Cardiac septum (tissue), 1 donor: ENCODE measurements at regions not wholly inside any gene's neighbourhood (a gene's known extent, or its start where the extent isn't known, plus 50 kb on each side); places are given as distances from the start of the nearest gene placed in this dataset.
"Not testable (repeated sequence)": the region's sequence is repeated elsewhere in the genome, so short reads cannot be mapped to it uniquely, and the experiment has no call there.

Source experiments
- DNase-seq: peaks from one replicate; pipeline ENCODE4 v3.0.0-alpha.2; 2020; ENCODE audit warnings: low spot score
- intact Hi-C: fragments of 100-400 bp; cut with DNase I; formaldehyde crosslinking; loops from one replicate; pipeline ENCODE4 v1.14.0; 2022
- donor health status: DM: no; HTN: no; CAD: no.

DNA sequence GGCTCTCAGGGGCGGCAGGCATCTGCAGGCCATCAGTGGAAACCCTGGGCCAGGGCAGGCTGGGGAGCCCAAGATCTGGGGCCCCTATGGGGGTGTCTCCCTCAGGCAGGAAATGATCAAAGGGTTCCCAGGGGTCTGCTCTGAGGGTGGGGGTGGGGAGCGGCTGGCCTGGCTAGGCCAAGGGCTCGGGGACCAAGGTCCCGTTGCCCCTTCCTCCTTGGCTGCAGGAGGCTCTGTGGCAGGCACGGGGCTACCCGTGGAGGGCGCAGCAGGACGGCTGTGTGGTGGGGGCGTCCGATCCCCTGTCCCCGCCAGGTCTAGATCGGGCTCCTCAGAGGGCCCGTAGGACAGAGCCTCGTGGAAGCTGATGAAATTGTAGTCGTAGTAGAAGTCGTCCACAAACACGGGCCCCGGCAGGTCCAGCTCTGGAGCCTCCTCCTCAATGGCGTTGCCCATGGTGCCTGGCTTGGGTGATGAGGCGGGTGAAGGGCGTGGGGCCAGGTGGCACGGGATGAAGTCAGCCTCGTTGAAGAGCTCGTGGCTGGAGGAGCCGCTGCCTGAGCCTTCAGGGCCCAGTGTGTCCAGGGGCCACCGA is 117.8 kb upstream of the AKAP13 start:
- DNase-seq = peak; percentile 73
- intact Hi-C loops = not testable (repeated sequence)

DNA sequence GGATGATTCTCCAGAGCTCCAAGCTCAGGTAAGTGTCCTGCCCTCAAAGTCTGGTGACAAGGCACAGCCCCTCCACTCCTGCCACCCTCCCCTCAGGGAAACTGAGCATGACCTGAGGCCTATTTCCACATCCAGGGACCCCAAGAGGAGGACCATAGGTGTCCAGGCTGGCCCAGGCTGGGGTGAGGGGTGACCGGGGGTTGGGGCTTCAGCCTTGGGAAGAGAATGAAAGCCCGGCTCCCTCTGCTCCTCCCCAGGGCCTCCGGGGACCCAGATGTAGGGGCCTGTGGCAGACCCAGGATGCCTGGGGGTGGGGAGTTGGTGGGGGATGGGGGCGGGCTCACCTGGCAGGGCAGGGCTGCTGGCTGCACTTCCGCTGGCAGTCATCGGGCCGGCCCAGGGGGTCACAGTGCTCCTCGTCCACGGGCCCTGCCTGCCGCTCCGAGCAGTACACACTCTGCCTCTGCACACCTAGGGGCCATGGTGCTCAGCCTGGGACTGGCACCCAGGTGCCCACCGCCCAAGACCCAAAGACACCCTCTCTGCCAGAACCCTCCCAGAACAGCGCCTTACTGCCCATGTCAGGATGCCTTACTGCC is 116.5 kb upstream of the AKAP13 start:
- peak; percentile 72 for DNase-seq
- intact Hi-C loops = not testable (repeated sequence)

DNA sequence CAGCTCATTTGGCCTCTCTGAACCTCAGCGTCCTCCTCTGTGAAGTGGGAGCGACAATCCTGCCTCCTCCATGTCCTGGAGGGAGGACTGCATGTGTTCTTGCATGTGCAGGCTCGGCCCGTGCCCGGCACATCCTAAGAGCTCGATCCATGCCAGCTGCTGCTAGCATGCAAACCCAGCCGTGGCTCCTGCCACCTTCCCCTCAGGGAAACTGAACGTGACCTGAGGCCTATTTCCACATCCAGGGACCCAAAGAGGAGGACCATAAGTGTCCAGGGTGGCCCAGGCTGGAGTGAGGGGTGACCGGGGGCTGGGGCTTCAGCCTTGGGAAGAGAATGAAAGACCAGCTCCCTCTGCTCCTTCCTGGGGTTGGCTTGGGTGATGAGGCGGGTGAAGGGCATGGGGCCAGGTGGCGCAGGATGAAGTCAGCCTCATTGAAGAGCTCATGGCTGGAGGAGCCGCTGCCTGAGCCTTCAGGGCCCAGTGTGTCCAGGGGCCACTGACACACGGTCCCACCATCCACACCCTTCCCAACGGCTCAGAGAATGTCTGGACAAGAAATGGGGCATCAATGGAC is 115.7 kb upstream of the AKAP13 start:
- peak; percentile 67 for DNase-seq
- intact Hi-C loops = not testable (repeated sequence)

DNA sequence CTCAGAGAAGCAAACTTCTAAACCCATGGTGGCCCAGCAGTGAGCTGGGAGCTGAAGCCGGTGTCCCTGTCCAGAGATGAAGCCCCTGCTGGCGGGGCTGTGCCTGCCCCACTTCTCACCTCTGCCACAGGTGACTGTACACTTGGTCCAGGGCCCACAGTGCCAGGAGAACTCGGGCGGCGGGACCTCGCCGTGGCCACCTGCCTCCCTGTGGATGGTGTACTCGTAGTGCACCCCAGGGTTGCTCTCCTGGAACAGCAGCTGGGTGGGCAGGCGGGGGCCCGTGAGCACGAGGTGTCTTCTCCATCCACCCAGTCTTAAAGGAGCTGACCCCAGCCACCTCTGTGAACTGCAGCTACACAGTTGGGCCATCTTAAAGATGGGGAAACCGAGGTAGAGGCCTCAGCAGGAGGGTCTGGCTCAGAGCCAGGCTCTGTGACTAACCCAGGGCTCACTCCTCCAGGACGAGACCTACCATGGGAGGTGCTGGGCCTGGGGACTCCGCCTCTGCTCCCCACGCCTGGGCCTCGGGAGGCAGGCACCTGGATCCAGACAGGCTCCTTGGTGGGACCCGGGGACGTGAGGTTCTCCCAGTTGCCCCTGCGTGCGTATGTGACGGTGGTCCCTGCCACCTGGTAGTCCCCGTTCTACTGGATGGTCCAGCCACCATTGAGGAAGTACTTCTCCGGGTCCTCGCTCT is 113.1 kb upstream of the AKAP13 start:
- intact Hi-C loops = not testable (repeated sequence)
- peak; percentile 47 for DNase-seq

DNA sequence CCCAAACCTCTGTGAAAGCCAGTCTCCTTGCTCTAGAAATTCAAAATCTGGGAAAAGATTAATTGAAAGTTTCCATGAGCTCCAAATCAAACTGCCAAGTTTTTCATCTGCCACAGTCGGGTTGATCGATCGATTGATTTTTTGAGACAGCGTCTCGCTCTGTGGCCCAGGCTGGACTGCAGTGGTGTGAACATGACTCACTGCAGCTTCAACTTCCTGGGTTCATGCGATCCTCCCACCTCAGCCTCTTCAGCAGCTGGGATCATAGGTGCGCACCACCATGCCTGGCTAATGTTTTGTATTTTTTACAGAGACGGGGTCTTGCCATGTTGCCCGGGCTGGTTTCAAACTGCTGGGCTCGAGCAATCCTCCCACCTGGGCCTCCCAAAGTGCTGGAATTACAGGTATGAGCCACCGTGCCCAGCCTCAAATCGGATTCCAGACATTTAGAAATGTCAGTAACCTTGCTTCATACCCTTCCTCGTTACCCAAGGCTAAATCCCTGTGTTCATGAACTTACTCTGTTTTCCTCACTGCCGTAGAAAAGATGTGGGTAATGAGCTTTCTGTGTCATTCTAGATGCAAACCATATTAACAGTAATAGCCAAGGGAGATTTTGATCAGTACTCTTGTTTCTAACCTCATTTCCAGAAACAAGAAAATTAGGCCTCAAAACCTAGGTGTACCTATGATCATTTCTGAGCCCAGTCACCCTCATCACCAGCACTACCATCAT is 105.9 kb upstream of the AKAP13 start:
- intact Hi-C loops = no loop called here
- DNase-seq = peak; percentile 53

DNA sequence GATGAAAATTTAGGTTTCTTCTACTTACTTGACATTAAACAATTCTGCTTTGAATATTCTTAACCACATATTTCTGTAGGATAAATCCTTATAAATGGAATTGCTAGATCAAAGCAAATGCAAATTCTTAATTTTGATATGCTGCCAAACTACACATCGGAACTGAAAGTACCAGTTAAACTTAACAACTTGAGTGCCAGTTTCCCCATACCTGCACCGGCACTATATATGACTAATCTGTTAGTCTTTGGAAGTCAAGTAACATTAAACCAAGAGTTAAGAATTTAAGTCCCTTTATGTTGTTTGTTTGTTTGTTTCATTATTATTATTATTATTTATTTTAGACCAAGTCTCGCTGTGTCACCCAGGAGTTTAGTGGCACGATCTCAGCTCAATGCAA is 103.9 kb upstream of the AKAP13 start:
- intact Hi-C loops = no loop called here
- no peak for DNase-seq

DNA sequence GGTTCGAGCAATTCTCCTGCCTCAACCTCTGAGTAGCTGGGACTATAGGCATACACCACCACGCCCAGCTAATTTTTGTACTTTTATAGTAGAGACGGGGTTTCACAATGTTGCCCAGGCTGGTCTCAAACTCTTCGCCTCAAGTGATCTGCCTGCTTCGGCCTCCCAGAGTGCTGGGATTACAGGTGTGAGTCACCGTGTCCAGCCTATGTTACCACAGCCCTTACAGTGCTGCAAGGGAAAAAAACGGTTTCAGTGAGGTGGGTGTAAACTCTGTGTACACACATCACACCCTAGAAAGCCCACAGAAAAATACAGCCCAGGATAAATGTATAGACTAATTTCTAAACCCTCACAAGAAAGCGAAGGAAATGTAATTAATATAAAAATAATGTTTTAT is 103.5 kb upstream of the AKAP13 start:
- DNase-seq = no peak
- intact Hi-C loops = no loop called here

DNA sequence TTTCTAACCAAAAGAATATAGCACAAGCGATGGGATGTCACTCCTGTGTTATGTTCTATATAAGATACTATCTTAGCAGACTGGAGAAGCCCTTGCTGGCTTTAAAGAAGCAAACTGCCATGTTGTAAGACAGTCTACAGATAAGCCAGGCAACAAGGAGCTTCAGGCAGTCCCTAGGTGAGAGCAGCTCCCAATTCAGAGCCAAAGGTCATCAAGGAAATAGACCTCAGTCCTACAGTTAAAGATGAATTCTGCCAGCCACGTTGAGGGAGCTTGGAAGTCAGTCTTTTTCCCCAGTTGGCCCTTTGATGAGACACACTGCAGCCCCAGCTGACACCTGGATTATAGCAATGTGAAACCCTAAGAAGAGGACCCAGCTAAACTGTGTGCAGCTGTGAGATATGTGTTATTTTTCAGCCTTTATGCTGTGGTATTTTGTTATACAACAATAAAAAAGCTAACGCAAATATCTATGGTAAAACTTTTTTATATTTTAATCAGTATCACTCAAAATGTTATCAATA is 102.5 kb upstream of the AKAP13 start:
- DNase-seq = no peak
- intact Hi-C loops = no loop called here

DNA sequence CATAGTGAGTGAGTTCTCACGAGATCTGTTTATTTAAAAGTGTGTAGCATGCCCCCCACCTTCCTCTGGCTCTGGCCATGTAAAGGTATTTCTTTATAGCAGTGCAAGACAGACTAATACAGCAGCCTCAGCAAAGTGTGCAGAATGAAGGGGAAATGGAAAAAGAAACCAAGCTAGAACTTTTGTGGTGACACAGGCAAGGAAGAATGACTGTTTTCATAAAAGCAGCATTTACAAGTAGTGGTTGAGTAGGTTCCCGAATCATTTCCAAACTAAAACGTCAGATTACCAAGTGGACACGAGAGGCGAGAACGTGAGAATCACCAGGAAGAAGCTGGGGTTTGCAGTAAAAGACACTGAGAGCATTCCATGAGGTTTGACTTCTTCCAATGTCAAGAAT is 100.2 kb upstream of the AKAP13 start:
- DNase-seq = no peak
- intact Hi-C loops = no loop called here

DNA sequence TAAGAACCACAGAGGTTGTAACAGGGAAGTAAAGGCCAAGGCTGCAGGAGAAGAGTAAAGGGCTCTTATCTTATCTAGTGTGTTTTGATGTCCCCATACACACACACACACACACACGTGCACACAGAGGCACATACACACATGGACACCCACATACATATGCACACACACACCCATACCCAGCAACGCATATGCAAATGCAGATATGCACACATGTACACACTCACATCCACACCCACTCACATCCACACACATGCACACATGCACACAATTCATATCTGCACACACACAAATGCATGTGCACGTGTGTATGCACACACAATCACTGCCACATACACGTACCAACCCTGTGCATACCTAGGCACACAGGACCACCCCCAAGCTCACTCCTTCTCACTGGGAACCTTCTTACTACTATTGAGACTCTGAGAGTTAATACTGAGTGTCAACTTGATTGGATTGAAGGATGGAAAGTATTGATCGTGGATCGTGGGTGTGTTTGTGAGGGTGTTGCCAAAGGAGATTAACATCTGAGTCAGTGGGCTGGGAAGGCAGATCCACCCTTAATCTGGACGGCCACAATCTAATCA is 99.0 kb upstream of the AKAP13 start:
- intact Hi-C loops = no loop called here
- DNase-seq = no peak

DNA sequence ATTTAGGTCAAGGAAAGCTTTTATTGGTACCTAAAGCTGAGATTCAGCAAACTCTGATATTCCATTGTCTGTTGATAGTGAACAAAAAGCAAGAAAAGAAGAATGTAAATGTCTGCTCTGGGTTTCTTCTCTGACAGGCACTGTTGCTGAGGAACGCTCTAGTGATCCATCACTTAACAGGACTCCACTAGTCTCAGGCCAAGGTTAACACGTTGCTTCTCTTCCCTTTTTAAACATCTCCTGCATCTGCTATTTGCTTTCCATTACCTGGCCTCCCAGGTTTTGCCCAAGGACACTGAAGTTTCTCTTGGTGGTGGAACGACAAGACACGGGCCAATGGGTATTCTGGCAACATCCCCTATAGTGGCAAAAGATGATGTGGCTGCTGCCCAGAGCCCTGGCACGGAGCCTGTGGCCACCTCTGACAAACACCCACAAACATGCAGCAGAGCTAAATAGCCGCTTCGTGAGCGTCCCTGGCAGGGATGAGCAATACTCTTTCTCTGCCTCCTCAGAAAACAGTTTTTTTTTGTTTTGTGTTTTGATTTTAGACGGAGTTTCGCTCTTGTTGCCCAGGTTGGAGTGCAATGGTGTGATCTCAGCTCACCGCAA is 97.8 kb upstream of the AKAP13 start:
- DNase-seq = no peak

DNA sequence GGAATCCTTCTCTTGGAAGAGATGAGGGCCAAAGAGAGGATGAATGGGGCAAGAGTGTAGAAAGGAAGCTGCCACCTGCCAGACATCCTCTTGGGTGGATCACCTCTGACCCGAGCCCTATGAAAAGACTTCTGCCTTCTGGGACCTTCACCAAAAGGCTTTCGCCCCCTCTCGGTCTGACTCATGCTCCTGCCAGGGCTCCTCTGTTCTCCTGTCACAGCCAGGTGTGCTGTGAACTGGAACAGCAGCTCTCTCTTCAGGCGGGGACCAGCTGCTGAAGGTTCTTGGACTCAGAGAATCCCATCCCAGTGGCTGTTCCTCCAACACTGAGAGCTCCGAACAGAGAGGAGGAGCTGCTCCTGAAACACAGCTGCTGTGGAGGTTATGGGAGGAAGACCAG is 96.6 kb upstream of the AKAP13 start:
- DNase-seq, intact Hi-C loops: not testable (repeated sequence)

More for the DNA sequence above, 97.8 kb upstream of the AKAP13 start:
- intact Hi-C loops = no loop called here

DNA sequence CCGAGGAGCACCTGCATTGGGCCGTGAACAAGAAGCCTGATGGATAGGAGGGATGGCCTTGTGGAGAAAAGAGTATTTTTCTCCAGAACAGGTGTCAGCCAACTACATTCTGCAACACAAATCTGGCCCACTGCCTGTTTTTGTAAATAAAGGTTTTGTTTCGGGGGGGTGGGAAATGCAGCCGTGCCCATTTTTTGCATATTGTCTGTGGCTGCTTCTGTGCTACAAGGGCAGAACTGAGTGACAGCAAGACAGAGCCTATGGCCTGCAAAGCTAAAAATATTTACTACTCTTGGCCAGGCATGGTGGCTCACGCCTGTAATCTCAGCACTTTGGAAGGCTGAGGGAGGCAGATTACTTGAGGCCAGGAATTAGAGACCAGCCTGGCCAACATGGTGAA is 95.9 kb upstream of the AKAP13 start:
- DNase-seq = no peak
- intact Hi-C loops = no loop called here

DNA sequence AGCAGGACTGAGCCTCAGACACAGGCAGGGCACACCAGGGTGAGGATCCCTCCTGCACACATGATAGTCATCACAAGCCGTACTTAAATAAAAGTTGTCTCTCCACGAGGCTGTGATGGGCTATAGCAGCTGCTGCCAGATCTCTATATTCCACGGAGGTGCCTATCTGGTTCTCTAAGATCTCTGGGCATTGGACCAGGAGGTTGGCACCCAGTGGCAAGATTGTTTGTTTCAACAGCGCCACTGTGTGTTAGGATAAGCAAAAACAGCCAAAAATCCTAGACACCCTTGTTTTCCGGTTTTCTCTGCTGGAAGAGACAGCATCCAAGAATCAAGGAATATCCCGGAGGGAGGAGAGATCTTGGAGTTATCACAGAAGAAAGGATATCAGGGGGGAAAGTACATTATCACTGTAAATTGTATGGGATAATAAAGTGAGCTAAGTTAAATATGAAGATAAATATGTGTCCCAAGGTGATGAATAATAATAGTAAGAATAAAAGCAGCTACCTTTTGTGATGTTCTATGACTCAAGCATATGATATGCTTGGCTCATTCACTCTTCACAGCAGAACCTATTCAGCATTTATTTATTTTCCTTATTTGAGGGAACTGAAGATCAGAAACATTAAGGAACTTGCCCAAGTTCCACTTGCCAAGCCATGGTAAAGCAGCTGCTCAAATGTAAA is 90.6 kb upstream of the AKAP13 start:
- DNase-seq = no peak
- intact Hi-C loops = no loop called here

DNA sequence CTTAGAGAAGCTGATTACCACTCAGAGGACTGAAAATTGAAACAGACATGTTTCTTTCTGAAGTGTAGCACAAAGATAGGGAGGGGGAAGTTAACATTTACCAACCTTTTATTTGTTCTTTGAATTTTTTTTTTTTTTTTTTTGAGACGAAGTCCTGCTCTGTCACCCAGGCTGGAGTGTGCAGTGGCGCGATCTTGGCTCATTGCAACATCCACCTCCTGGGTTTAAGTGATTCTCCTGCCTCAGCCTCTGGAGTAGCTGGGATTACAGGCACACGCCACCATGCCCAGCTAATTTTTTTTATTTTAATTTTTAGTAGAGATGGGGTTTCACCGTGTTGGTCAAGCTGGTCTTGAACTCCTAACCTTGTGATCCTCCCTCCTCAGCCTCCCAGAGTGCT is 87.8 kb upstream of the AKAP13 start:
- intact Hi-C loops, DNase-seq: not testable (repeated sequence)

DNA sequence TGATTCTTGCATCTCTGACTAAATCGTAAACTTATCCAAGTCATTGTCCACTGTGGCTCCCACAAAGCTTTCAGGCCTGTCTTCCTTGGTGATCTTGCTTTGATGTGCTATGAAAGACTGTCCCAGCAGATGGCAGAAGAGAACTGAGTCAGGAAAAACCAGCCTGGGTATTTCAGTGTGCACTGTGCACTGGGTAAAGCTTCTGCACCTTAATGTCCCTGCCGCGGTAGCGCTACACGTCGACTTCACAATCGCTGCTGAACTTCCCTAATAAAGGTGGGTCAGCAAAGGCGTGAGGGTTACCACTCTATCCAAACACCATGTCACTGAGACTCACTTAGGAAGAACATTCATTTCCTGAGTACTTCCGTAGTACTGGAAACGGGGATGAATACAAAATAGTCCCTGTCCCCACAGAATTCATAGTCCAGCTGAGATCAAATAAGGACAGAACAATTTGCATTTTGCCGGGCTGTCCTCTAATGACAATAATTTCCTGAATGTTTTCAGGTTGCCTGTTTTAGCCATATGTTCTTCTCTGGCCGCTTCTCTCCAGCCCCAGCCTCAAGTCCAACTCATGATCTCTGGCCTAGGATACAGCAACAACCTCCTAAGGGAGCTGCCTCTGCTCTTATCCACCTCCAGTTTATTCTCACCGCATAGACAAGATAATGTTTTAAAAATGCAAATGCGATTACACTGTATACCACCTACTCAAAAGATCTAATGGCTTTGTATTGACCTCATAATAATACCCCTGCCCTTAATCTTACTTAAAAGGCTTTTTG is 83.6 kb upstream of the AKAP13 start:
- intact Hi-C loops = no loop called here
- DNase-seq = no peak

DNA sequence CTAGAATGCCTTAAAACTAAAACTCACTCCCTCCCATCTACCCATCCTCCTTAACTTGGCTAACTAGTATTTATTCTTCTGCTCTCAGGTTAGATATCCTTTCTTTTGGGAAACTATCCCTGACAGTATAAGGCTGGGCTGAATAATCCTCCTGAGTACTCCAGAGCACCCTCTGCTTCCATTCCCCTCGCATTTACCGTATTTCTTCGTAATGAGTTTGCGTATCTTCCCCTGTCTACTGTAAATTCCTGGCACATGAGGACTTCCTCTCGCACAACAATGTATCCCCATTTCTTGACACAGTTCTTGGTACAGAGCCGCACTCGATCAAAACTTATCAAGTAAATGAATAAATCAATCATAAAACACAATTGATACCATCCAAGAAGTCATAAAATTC is 82.9 kb upstream of the AKAP13 start:
- intact Hi-C loops = no loop called here
- DNase-seq = no peak

DNA sequence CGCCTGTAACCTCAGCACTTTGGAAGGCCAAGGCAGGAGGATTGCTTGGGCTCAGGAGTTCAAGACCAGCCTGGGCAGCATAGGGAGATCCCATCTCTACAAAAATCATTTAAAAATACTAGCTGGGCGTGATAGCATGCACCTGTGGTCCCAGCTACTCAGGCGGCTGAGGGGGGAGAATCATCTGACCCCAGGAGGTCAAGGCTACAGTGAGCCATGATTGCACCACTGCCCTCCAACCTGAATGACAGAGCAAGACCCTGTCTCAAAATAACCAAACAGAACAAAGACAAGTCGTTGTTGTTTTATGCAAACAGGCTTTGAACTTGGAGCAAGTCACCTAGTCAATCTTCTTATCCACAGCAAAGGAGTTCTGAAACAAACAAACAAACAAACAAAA is 82.0 kb upstream of the AKAP13 start:
- intact Hi-C loops = no loop called here
- no peak for DNase-seq
